ENCODE measurements at regions not wholly inside any gene's neighbourhood (a gene's known extent, or its start where the extent isn't known, plus 50 kb on each side); places are given as distances from the start of the nearest gene placed in this dataset.

DNA sequence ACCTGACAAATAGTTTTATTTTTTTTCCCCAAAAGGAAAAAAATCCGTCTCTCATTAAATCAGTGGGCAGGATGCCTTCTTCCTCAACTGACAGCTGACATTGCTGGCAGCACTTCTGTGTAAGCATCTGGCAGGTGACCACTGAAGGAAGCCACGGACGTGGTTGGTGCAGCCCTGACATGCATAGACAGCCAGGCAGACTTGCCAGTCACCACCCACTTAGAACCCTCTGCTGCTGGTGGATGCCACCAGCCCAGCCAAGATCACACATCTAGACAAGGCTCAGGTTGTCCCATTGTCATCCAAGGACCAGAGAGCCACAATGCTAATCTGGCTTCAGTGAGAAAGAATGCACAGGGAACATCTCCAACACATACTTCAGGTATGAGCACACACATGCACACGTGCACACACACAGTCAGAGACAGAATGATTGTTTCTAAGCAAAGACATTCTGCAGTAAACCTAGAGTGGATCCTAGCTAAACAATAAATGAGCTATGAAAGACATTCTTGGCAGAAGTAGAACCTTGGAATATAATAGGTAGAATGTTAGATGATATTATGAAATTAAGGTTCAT is 49.8 kb upstream of the BMAL1 start:
- TF ChIP-seq POLR2AphosphoS5 (IDR thresholded peaks at IDR 0.05; ENCODE audit: low read depth, low read length) (no peak), EZH2 (IDR thresholded peaks at IDR 0.05; ENCODE audit: low read depth, low read length, severe bottlenecking) (no peak), CEBPB (IDR thresholded peaks at IDR 0.05; ENCODE audit: low read depth, low read length) (no peak), YY1 (IDR thresholded peaks at IDR 0.05; ENCODE audit: low read depth, low read length) (no peak), TAF1 (IDR thresholded peaks at IDR 0.05; ENCODE audit: low read depth, low read length) (no peak), CHD2 (IDR thresholded peaks at IDR 0.05; ENCODE audit: low read length) (no peak), JUND (IDR thresholded peaks at IDR 0.05; ENCODE audit: low read length) (no peak), POLR2A (IDR thresholded peaks at IDR 0.05; ENCODE audit: control extremely low read depth in 1 of 2, low read depth in 2 of 2, low read length in 2 of 2) (no peak), HDAC2 (IDR thresholded peaks at IDR 0.05; ENCODE audit: borderline replicate concordance in 1 of 2, low read depth in 2 of 2, low read length in 2 of 2) (no peak), RXRA (IDR thresholded peaks at IDR 0.05; ENCODE audit: insufficient read depth, low read depth, low read length) (no peak)
- TF ChIP-seq, protein P1, sequence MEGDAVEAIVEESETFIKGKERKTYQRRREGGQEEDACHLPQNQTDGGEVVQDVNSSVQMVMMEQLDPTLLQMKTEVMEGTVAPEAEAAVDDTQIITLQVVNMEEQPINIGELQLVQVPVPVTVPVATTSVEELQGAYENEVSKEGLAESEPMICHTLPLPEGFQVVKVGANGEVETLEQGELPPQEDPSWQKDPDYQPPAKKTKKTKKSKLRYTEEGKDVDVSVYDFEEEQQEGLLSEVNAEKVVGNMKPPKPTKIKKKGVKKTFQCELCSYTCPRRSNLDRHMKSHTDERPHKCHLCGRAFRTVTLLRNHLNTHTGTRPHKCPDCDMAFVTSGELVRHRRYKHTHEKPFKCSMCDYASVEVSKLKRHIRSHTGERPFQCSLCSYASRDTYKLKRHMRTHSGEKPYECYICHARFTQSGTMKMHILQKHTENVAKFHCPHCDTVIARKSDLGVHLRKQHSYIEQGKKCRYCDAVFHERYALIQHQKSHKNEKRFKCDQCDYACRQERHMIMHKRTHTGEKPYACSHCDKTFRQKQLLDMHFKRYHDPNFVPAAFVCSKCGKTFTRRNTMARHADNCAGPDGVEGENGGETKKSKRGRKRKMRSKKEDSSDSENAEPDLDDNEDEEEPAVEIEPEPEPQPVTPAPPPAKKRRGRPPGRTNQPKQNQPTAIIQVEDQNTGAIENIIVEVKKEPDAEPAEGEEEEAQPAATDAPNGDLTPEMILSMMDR (IDR thresholded peaks at IDR 0.05; ENCODE audit: control extremely low read depth in 1 of 3, insufficient read depth in 1 of 3, low read depth in 1 of 3, low read length in 3 of 3), result no peak
- TF ChIP-seq, protein P2, sequence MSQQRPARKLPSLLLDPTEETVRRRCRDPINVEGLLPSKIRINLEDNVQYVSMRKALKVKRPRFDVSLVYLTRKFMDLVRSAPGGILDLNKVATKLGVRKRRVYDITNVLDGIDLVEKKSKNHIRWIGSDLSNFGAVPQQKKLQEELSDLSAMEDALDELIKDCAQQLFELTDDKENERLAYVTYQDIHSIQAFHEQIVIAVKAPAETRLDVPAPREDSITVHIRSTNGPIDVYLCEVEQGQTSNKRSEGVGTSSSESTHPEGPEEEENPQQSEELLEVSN (IDR thresholded peaks at IDR 0.05), result no peak
